Peyer's patch (tissue), 4 donors: ENCODE measurements at regions not wholly inside any gene's neighbourhood (a gene's known extent, or its start where the extent isn't known, plus 50 kb on each side); places are given as distances from the start of the nearest gene placed in this dataset.

Source experiments
- POLR2A ChIP-seq, 2 donors: fragments of 450-650 bp; IDR thresholded peaks; one replicate each; pipeline ENCODE4 v1.5.1; 2017; ENCODE audit warnings: antibody characterized with exemption in 2 of 2, mild to moderate bottlenecking in 2 of 2, moderate library complexity in 2 of 2
- TF ChIP-seq, protein P1 (sequence below), 6 experiments: fragments of 450-650 bp in 4 of 6; fragments of 200-600 bp in 2 of 6; sonication (generic) in 1 of 6; IDR thresholded peaks; one replicate each; pipeline ENCODE4 v1.5.1; 2017 to 2019; ENCODE audit warnings: antibody characterized with exemption in 6 of 6, mild to moderate bottlenecking in 3 of 6, moderate library complexity in 1 of 6

DNA sequence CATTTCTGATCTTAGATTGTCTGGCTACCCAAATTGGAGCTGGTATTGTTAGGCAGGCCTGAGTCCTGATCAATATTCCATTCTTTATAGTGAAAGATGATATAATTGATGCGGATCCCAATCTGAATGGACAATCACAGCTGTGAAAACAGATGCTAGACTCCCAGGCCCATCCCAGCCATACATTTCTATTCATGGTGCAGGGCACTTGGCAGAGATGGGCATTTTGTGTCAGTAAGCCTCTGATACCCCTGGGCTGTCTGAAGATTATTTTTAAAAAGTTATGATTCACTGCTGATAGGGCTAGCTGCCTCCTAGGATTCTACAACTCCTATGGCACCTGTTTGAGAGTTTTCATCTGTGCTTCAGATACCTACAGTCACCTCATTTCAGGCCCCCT lies 61.2 kb upstream of the TSPAN7 start:
- TF ChIP-seq, protein P1, sequence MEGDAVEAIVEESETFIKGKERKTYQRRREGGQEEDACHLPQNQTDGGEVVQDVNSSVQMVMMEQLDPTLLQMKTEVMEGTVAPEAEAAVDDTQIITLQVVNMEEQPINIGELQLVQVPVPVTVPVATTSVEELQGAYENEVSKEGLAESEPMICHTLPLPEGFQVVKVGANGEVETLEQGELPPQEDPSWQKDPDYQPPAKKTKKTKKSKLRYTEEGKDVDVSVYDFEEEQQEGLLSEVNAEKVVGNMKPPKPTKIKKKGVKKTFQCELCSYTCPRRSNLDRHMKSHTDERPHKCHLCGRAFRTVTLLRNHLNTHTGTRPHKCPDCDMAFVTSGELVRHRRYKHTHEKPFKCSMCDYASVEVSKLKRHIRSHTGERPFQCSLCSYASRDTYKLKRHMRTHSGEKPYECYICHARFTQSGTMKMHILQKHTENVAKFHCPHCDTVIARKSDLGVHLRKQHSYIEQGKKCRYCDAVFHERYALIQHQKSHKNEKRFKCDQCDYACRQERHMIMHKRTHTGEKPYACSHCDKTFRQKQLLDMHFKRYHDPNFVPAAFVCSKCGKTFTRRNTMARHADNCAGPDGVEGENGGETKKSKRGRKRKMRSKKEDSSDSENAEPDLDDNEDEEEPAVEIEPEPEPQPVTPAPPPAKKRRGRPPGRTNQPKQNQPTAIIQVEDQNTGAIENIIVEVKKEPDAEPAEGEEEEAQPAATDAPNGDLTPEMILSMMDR (IDR thresholded peaks at IDR 0.05): no peak
- TF ChIP-seq POLR2A (IDR thresholded peaks at IDR 0.05): no peak
